ENCODE measurements at regions not wholly inside any gene's neighbourhood (a gene's known extent, or its start where the extent isn't known, plus 50 kb on each side); places are given as distances from the start of the nearest gene placed in this dataset.

- H3K4me3 ChIP-seq (ENCODE audit: low read depth in 1 of 2, low read length in 1 of 2), result no peak overlapping the region
- no peak overlapping the region for H3K27ac ChIP-seq
- TF ChIP-seq CTCF (IDR thresholded peaks at IDR 0.05), result no peak
- no peaks in the 10 kb centered on the region for H3K4me1 ChIP-seq (ENCODE audit: control insufficient read depth in 1 of 2, insufficient read depth in 1 of 2, low read depth in 1 of 2, low read length in 1 of 2)
- H3K9me3 ChIP-seq, result no peaks in the 10 kb centered on the region
- no peaks in the 10 kb centered on the region for H3K27me3 ChIP-seq
- H3K36me3 ChIP-seq, result no peaks in the 10 kb centered on the region
Measured at GRCh38 chr5:89595056-89595455, 712.1 kb upstream of the MEF2C start.

- no peaks in the 10 kb centered on the region for H3K36me3 ChIP-seq
- no peak for TF ChIP-seq CTCF (IDR thresholded peaks at IDR 0.05)
- H3K4me1 ChIP-seq (ENCODE audit: control insufficient read depth in 1 of 2, insufficient read depth in 1 of 2, low read depth in 1 of 2, low read length in 1 of 2), result no peaks in the 10 kb centered on the region
- H3K4me3 ChIP-seq (ENCODE audit: low read depth in 1 of 2, low read length in 1 of 2), result no peak overlapping the region
- H3K9me3 ChIP-seq, result no peaks in the 10 kb centered on the region
- H3K27me3 ChIP-seq, result no peaks in the 10 kb centered on the region
- H3K27ac ChIP-seq, result no peak overlapping the region
Measured at GRCh38 chr5:89584339-89584956, 701.5 kb upstream of the MEF2C start.

DNA sequence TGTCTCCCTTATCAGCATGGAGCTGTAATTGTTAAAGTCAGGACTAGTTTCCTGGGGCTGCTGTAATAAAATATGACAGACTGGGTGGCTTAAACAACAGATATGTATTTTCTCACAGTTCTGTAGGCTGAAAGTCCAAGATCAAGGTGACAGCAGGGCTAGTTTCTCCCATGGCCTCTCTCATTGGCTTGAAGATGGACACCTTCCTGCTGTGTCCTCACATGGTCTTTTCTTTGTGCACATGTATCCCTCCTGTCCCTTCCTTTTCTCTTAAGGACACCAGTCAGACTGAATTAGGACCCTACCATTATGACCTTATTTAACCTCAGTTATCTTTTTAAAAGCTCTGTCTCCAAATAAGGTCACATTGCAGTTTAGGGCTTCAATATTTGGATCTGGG, 700.5 kb upstream of the MEF2C start:
- no peaks in the 10 kb centered on the region for H3K9me3 ChIP-seq
- no peak overlapping the region for H3K4me3 ChIP-seq (ENCODE audit: low read depth in 1 of 2, low read length in 1 of 2)
- no peaks in the 10 kb centered on the region for H3K27me3 ChIP-seq
- TF ChIP-seq CTCF (IDR thresholded peaks at IDR 0.05), result no peak
- no peaks in the 10 kb centered on the region for H3K4me1 ChIP-seq (ENCODE audit: control insufficient read depth in 1 of 2, insufficient read depth in 1 of 2, low read depth in 1 of 2, low read length in 1 of 2)
- no peaks in the 10 kb centered on the region for H3K36me3 ChIP-seq
- H3K27ac ChIP-seq, result no peak overlapping the region

- Histone ChIP-seq H3K36me3 (no peaks in the 10 kb centered on the region), H3K27ac (no peak overlapping the region), H3K4me1 (ENCODE audit: control insufficient read depth in 1 of 2, insufficient read depth in 1 of 2, low read depth in 1 of 2, low read length in 1 of 2) (no peaks in the 10 kb centered on the region), H3K4me3 (ENCODE audit: low read depth in 1 of 2, low read length in 1 of 2) (no peak overlapping the region), H3K9me3 (no peaks in the 10 kb centered on the region), H3K27me3 (no peaks in the 10 kb centered on the region)
- no peak for TF ChIP-seq CTCF (IDR thresholded peaks at IDR 0.05)
Measured at GRCh38 chr5:89582768-89583339, 699.9 kb upstream of the MEF2C start.

GRCh38 chr5:89580976-89581375, 698.0 kb upstream of the MEF2C start:
- H3K4me3 ChIP-seq (ENCODE audit: low read depth in 1 of 2, low read length in 1 of 2), result no peak overlapping the region
- H3K27me3 ChIP-seq, result no peaks in the 10 kb centered on the region
- H3K27ac ChIP-seq, result no peak overlapping the region
- H3K9me3 ChIP-seq, result no peaks in the 10 kb centered on the region
- no peak for TF ChIP-seq CTCF (IDR thresholded peaks at IDR 0.05)
- H3K4me1 ChIP-seq (ENCODE audit: control insufficient read depth in 1 of 2, insufficient read depth in 1 of 2, low read depth in 1 of 2, low read length in 1 of 2), result no peaks in the 10 kb centered on the region
- no peaks in the 10 kb centered on the region for H3K36me3 ChIP-seq

All from neutrophil (primary cell).